ENCODE measurements at regions not wholly inside any gene's neighbourhood (a gene's known extent, or its start where the extent isn't known, plus 50 kb on each side); places are given as distances from the start of the nearest gene placed in this dataset.

GRCh38 chr17:10984220-10984619 lies 146.3 kb upstream of the PIRT start:
- no peak for DNase-seq (ENCODE audit: low spot score)
- FAIRE-seq: no peak

DNA sequence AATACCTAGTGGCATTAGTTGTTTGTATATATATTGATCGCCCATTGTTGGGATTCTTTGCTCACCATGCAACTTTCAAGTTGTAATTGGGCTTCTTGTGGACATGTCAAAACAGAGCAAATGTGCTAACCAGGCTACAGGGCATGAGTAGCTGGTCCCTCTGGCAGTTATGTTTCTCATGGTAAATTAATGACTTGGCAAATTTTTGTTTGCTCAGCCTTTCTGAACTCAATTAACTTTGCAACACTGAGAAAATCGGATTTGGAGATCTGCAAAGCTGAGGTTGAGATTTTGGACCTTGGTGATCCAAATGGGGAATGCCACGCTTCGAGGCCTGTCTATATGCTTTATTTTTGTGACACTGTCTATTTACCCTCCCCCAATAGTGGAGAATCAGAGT lies 138.5 kb upstream of the PIRT start:
- FAIRE-seq (no peak), DNase-seq (ENCODE audit: low spot score) (no peak)

- FAIRE-seq (no peak), DNase-seq (ENCODE audit: low spot score) (no peak)
Measured at GRCh38 chr17:10968007-10968406, 130.1 kb upstream of the PIRT start.

GRCh38 chr17:10956821-10957220 lies 118.9 kb upstream of the PIRT start:
- no peak for FAIRE-seq
- no peak for DNase-seq (ENCODE audit: low spot score)

GRCh38 chr17:10944819-10945218 lies 106.9 kb upstream of the PIRT start:
- FAIRE-seq (no peak), DNase-seq (ENCODE audit: low spot score) (no peak)

DNA sequence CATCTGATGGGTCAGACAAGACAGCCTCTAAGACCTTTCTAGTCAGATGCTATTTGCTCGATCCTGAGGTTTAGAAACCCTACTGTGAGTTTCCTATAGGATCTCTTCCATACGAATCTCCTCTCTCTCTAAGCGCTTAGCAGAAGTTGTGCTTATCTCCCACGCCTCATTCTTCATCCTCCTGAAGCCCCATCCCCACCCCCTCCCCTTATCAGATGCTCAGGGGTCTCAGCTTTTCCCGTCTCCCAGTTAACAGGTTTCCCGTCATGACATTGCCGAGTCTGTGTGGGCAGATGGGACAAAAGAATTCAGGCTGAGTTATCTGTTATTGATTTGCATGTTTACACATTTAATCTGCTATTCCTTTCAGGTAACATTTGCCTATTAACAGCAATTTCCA lies 99.0 kb upstream of the PIRT start:
- DNase-seq (ENCODE audit: low spot score) (no peak), FAIRE-seq (no peak)

- FAIRE-seq (no peak), DNase-seq (ENCODE audit: low spot score) (no peak)
Measured at GRCh38 chr17:10932938-10933337, 95.1 kb upstream of the PIRT start.

DNA sequence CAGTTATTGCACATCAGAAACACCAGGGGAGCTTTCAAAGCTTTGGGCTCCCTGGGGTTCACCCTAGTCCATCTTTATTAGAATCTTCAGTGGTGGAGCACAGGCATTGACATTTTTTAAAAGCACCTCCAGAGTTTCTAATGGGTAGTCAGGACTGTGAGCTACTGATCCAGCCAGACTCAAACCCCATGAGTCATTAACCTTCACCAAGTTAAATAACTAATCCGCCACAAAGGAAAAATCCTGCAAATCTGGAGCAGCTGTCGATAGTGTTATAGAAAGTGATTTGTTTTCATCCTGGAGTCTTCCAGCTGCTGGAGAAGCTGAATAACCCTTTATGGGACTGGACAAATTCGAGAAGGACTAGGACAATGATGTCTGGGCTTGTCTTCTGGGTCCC lies 93.2 kb upstream of the PIRT start:
- DNase-seq (ENCODE audit: low spot score) (no peak), FAIRE-seq (no peak)

DNA sequence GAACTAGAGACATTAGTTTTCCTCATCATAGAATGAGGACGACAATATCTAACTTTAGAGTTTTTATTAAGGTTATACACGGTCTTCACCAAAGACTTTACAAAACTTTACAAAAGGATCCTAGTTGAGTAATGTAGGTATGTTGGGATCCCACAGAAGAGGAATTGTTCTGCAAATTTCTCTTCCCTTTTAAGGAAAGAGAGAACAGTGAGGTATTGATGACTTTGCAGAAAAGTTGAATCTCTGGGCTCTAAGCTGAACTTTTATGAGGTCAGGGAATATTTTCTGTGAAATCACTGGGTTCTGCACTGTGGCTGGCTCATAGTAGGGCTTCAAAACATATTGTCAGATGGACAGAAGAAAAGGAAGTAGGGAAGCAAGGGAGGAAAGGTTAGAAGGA lies 89.8 kb upstream of the PIRT start:
- DNase-seq (ENCODE audit: low spot score) (no peak), FAIRE-seq (no peak)

GRCh38 chr17:10920558-10921108 lies 82.7 kb upstream of the PIRT start:
- FAIRE-seq (no peak), DNase-seq (ENCODE audit: low spot score) (no peak)

- no peak for FAIRE-seq
- DNase-seq (ENCODE audit: low spot score): no peak
Measured at GRCh38 chr17:10907370-10907769, 69.5 kb upstream of the PIRT start.

DNA sequence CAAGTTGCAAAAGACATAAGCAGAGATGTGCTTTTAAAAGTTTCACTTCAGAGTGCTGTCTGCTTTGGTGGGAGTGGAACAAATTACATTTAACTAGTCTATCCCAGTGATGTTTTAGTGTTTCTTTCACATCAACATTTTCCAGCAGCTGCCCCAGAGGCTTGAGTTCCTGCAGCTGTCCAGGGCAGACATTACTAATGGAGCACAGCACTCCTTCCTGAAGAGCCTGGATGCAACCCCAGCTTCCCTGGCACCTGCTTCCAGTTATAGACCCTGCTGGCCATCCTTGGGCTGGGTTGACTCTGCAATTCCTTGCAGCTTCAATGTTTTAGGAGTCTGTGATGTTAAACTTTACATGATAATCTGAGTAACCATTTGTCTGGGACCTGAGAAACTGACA lies 61.4 kb upstream of the PIRT start:
- no peak for DNase-seq (ENCODE audit: low spot score)
- FAIRE-seq: no peak

- FAIRE-seq (no peak), DNase-seq (ENCODE audit: low spot score) (no peak)
Measured at GRCh38 chr17:10894220-10894619, 56.3 kb upstream of the PIRT start.

- no peak for DNase-seq (ENCODE audit: low spot score)
- FAIRE-seq: no peak
Measured at GRCh38 chr17:10888858-10889257, 51.0 kb upstream of the PIRT start.
